UCSD-AML1 (cell line): ENCODE measurements at regions not wholly inside any gene's neighbourhood (a gene's known extent, or its start where the extent isn't known, plus 50 kb on each side); places are given as distances from the start of the nearest gene placed in this dataset.

Source experiments
- DNase-seq: peaks from one replicate; lab custom pipeline; 2025; ENCODE audit not compliant: unreplicated experiment; lab: John Stamatoyannopoulos, UW

GRCh38 chr3:135471911-135472310 is 493.6 kb upstream of the PPP2R3A start:
- no peak for DNase-seq

GRCh38 chr3:135473449-135473848 is 492.1 kb upstream of the PPP2R3A start:
- no peak for DNase-seq

GRCh38 chr3:135487261-135487660 is 478.3 kb upstream of the PPP2R3A start:
- no peak for DNase-seq

- no peak for DNase-seq
These were observed 475.2 kb upstream of the PPP2R3A start for GRCh38 chr3:135490219-135490915.

GRCh38 chr3:135491491-135492205 is 473.9 kb upstream of the PPP2R3A start:
- DNase-seq = no peak

GRCh38 chr3:135495891-135496290 is 469.6 kb upstream of the PPP2R3A start:
- no peak for DNase-seq

GRCh38 chr3:135497979-135498378 is 467.5 kb upstream of the PPP2R3A start:
- no peak for DNase-seq

- DNase-seq = no peak
These were observed 466.1 kb upstream of the PPP2R3A start for GRCh38 chr3:135499426-135499825.

GRCh38 chr3:135500034-135500433 is 465.5 kb upstream of the PPP2R3A start:
- no peak for DNase-seq

- no peak for DNase-seq
These were observed 462.3 kb upstream of the PPP2R3A start for GRCh38 chr3:135503065-135503759.

GRCh38 chr3:135503760-135504686 is 461.5 kb upstream of the PPP2R3A start:
- DNase-seq = peak; percentile 50

- no peak for DNase-seq
These were observed 452.1 kb upstream of the PPP2R3A start for GRCh38 chr3:135513106-135514059.

- no peak for DNase-seq
These were observed 451.5 kb upstream of the PPP2R3A start for GRCh38 chr3:135514060-135514448.

GRCh38 chr3:135516143-135516542 is 449.4 kb upstream of the PPP2R3A start:
- DNase-seq = no peak

GRCh38 chr3:135528413-135529015 is 437.0 kb upstream of the PPP2R3A start:
- no peak for DNase-seq

GRCh38 chr3:135532021-135532420 is 433.5 kb upstream of the PPP2R3A start:
- DNase-seq = no peak

GRCh38 chr3:135538123-135538522 is 427.4 kb upstream of the PPP2R3A start:
- no peak for DNase-seq

GRCh38 chr3:135539351-135539750 is 426.2 kb upstream of the PPP2R3A start:
- DNase-seq = no peak

GRCh38 chr3:135539854-135540253 is 425.7 kb upstream of the PPP2R3A start:
- no peak for DNase-seq
